GM12878 (cell line): ENCODE measurements at regions not wholly inside any gene's neighbourhood (a gene's known extent, or its start where the extent isn't known, plus 50 kb on each side); places are given as distances from the start of the nearest gene placed in this dataset.

Experiments used
- ATAC-seq: fragments of 200-7000 bp; cut with Tn5 transposase; 3 replicates; pipeline ENCODE4 v1.9.1; 2020; ENCODE audit warnings: mild to moderate bottlenecking, moderate library complexity
- BruUV-seq: library from RNA; stranded (reverse); fragments of 400-500 nt; replicated peaks from 2 replicates; lab custom pipeline; 2021; lab: Mats Ljungman, UMichigan
- CTCF ChIA-PET: fragments of 300-600 bp; sonication (Branson Sonifier 250); formaldehyde crosslinking; extraction: SDS; loops from one replicate; lab custom pipeline; 2021; ENCODE audit warnings: inconsistent platforms; lab: Yijun Ruan, JAX
- POLR2A ChIA-PET: fragments of 350-600 bp; formaldehyde crosslinking; extraction: SDS; loops from one replicate; lab custom pipeline; 2021; ENCODE audit warnings: inconsistent platforms; lab: Charles Lee
- RAD21 ChIA-PET: fragments of 300-600 bp; sonication (Branson Sonifier 250); formaldehyde crosslinking; loops from one replicate; lab custom pipeline; 2023; ENCODE audit warnings: antibody characterized with exemption; ENCODE audit not compliant: unreplicated experiment; lab: Charles Lee
- SMC1A ChIA-PET: fragments of 300-600 bp; sonication (Branson Sonifier 250); formaldehyde crosslinking; loops from one replicate; lab custom pipeline; 2023; ENCODE audit not compliant: unreplicated experiment, uncharacterized antibody; lab: Charles Lee
- DNase-seq: peaks from one replicate; pipeline ENCODE4 v3.0.0-alpha.2; 2011; ENCODE audit warnings: low read depth, low spot score
- FAIRE-seq: peaks from 3 replicates; lab custom pipeline; 2011; peaks lifted over from hg19 to GRCh38; lab: Jason Lieb, UNC
- H2AFZ ChIP-seq: 2 replicates; pipeline ENCODE4 v1.6.0; 2011; ENCODE audit warnings: low read depth, low read length, control low read depth; ENCODE audit not compliant: control insufficient read depth
- H3K27ac ChIP-seq: 2 replicates; pipeline ENCODE4 v1.5.1; 2011; ENCODE audit warnings: control low read depth; ENCODE audit not compliant: control insufficient read depth, insufficient read depth
- H3K27me3 ChIP-seq, 2 experiments: replicated peaks in 1 of 2; 2 replicates each; pipeline versions ENCODE4 v1.6.0 to v1.6.1; 2011; ENCODE audit warnings: low read length in 1 of 2; ENCODE audit not compliant: control insufficient read depth in 2 of 2, insufficient read depth in 2 of 2
- H3K36me3 ChIP-seq, 2 experiments: 2 replicates each; pipeline ENCODE4 v1.5.1; 2011; ENCODE audit warnings: low read length in 1 of 2; ENCODE audit not compliant: control insufficient read depth in 2 of 2, insufficient read depth in 2 of 2
- H3K4me1 ChIP-seq: 2 replicates; pipeline ENCODE4 v1.6.1; 2011; ENCODE audit warnings: mild to moderate bottlenecking, low read length, moderate library complexity, mixed read lengths; ENCODE audit not compliant: control insufficient read depth, insufficient read depth
- H3K4me2 ChIP-seq: 2 replicates; pipeline ENCODE4 v1.6.0; 2011; ENCODE audit warnings: control low read depth; ENCODE audit not compliant: control insufficient read depth, insufficient read depth
- H3K4me3 ChIP-seq: fragments of 200-600 bp; sonication (generic); 2 replicates; pipeline ENCODE4 v1.5.1; 2016
- H3K79me2 ChIP-seq: 2 replicates; pipeline ENCODE4 v1.6.0; 2011; ENCODE audit warnings: low read length; ENCODE audit not compliant: control insufficient read depth, insufficient read depth
- H3K9ac ChIP-seq: 2 replicates; pipeline ENCODE4 v1.8.0; 2011; ENCODE audit warnings: low read length, control low read depth, mixed read lengths; ENCODE audit not compliant: control insufficient read depth, insufficient read depth
- H3K9me3 ChIP-seq: replicated peaks from 3 replicates; pipeline ENCODE4 v1.5.1; 2011; ENCODE audit warnings: mild to moderate bottlenecking, low read length; ENCODE audit not compliant: control insufficient read depth, insufficient read depth
- H4K20me1 ChIP-seq: 2 replicates; pipeline ENCODE4 v1.6.0; 2011; ENCODE audit not compliant: control insufficient read depth, insufficient read depth
- CTCF ChIP-seq, 3 experiments: IDR thresholded peaks in 2 of 3; conservative IDR thresholded peaks in 1 of 3; 2 replicates each; pipeline ENCODE4 v1.5.1; 2011; ENCODE audit warnings: low read depth in 3 of 3, low read length in 3 of 3, mild to moderate bottlenecking in 3 of 3, control low read depth in 2 of 3, moderate library complexity in 2 of 3, inconsistent platforms in 1 of 3, mixed read lengths in 1 of 3; ENCODE audit not compliant: control insufficient read depth in 2 of 3, insufficient read depth in 1 of 3; ENCODE audit errors: extremely low read depth in 1 of 3
- MXI1 ChIP-seq: fragments of 150-350 bp; IDR thresholded peaks from 2 replicates; pipeline ENCODE4 v1.6.1; 2011; ENCODE audit warnings: low read depth, mild to moderate bottlenecking, inconsistent platforms, low read length, improper control_type of control experiment
- RAD21 ChIP-seq: IDR thresholded peaks from 2 replicates; pipeline ENCODE4 v1.6.1; 2011; ENCODE audit warnings: mild to moderate bottlenecking, low read depth, low read length, moderate library complexity; ENCODE audit not compliant: insufficient read depth
- in situ Hi-C: fragments of 300-500 bp; cut with MboI; formaldehyde crosslinking; loops from 9 replicates; pipeline ENCODE4 v1.14.3; 2018; ENCODE audit warnings: mixed read lengths
- intact Hi-C: fragments of 100-400 bp; cut with micrococcal nuclease; formaldehyde crosslinking; loops from one replicate; pipeline ENCODE4 v1.14.2; 2022; ENCODE audit not compliant: unreplicated experiment
- TF ChIP-seq, protein P1 (sequence below): fragments of 450-650 bp; formaldehyde crosslinking; IDR thresholded peaks from 2 replicates; pipeline ENCODE4 v1.4.0; 2020; ENCODE audit warnings: mild to moderate bottlenecking, moderate library complexity

GRCh38 chr6:86859513-86859912 is 77.8 kb upstream of the HTR1E start:
- Histone ChIP-seq H3K9me3 (no peaks in the 10 kb centered on the region), H3K36me3 (no peaks in the 10 kb centered on the region), H3K4me2 (no peak overlapping the region), H3K27ac (no peak overlapping the region), H2AFZ (no peak overlapping the region), H4K20me1 (no peaks in the 10 kb centered on the region), H3K79me2 (no peaks in the 10 kb centered on the region)
- FAIRE-seq (no peak), DNase-seq (no peak), ATAC-seq (no peak)
- POLR2A ChIA-PET: no interaction called here
- in situ Hi-C loops: loop anchor here (10.0 kb wide), 1 partner anchor 935 kb away; no protein-coding TSS in a partner anchor
- SMC1A ChIA-PET: no interaction called here
- intact Hi-C loops: loop anchor here (5.0 kb wide), 1 partner anchor 1102 kb away; no protein-coding TSS in a partner anchor
- TF ChIP-seq, protein P1, sequence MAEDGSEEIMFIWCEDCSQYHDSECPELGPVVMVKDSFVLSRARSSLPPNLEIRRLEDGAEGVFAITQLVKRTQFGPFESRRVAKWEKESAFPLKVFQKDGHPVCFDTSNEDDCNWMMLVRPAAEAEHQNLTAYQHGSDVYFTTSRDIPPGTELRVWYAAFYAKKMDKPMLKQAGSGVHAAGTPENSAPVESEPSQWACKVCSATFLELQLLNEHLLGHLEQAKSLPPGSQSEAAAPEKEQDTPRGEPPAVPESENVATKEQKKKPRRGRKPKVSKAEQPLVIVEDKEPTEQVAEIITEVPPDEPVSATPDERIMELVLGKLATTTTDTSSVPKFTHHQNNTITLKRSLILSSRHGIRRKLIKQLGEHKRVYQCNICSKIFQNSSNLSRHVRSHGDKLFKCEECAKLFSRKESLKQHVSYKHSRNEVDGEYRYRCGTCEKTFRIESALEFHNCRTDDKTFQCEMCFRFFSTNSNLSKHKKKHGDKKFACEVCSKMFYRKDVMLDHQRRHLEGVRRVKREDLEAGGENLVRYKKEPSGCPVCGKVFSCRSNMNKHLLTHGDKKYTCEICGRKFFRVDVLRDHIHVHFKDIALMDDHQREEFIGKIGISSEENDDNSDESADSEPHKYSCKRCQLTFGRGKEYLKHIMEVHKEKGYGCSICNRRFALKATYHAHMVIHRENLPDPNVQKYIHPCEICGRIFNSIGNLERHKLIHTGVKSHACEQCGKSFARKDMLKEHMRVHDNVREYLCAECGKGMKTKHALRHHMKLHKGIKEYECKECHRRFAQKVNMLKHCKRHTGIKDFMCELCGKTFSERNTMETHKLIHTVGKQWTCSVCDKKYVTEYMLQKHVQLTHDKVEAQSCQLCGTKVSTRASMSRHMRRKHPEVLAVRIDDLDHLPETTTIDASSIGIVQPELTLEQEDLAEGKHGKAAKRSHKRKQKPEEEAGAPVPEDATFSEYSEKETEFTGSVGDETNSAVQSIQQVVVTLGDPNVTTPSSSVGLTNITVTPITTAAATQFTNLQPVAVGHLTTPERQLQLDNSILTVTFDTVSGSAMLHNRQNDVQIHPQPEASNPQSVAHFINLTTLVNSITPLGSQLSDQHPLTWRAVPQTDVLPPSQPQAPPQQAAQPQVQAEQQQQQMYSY (CRISPR knock-in tag): no peak
- TF ChIP-seq CTCF (IDR thresholded peaks at IDR 0.05 in 2 of 3, conservative IDR thresholded peaks at IDR 0.05 in 1 of 3; ENCODE audit: control insufficient read depth in 2 of 3, extremely low read depth in 1 of 3, insufficient read depth in 1 of 3, low read depth in 3 of 3, low read length in 3 of 3): peak in 2 of 3 experiments; percentile 1 to 9; a peak in 1 of 6 replicates
- no peak for TF ChIP-seq MXI1
- TF ChIP-seq RAD21: peak; percentile 44
- TF ChIP-seq, all 136 proteins: peak for 2
- Histone ChIP-seq H3K9ac (no peak overlapping the region), H3K4me1 (no peaks in the 10 kb centered on the region), H3K27me3 (no peaks in the 10 kb centered on the region), H3K4me3 (no peak overlapping the region)
- RAD21 ChIA-PET: no interaction called here
- CTCF ChIA-PET: interaction anchor here (1.2 kb wide), 1 partner anchor 32 kb away, joined by 3 read pairs; no protein-coding TSS in a partner anchor
- BruUV-seq: no TSS peak
